ENCODE measurements at regions not wholly inside any gene's neighbourhood (a gene's known extent, or its start where the extent isn't known, plus 50 kb on each side); places are given as distances from the start of the nearest gene placed in this dataset.

DNA sequence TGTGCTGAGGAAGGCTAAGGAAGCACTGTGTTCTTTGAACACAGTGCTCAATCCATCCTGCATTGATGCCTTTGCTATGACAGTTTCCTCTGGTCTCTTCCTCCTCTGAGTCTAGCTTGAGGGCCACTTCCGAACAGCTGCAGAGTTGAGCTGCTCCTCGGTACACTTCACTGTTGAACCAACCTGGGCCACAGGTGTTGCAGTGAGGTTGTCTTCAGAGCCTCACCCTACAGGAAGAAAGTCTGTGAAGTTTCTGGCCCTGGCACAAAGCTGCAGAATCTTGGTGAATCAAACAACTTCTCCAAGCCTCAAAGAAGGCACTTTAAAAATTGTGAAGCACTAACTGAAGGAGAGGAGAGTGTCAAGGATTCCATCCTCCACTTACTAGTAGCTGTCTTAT is 394.0 kb downstream of the KCNRG start:
- no TSS peak for BruUV-seq (replicated peaks)

GRCh38 chr13:50410921-50411746 is 395.9 kb downstream of the KCNRG start:
- intact Hi-C loops (cut with micrococcal nuclease; ENCODE audit: unreplicated experiment): no loop called here
- Histone ChIP-seq H3K36me3 (ENCODE audit: insufficient read depth, low read length, poor library complexity, severe bottlenecking) (no peaks in the 10 kb centered on the region), H3K27ac (ENCODE audit: low read depth, low read length, poor library complexity, severe bottlenecking) (no peak overlapping the region), H3K4me3 (ENCODE audit: low read depth, low read length, poor library complexity, severe bottlenecking) (no peak overlapping the region), H3K27me3 (replicated peaks; ENCODE audit: insufficient read depth, low read depth, low read length, poor library complexity) (no peaks in the 10 kb centered on the region), H3K4me1 (ENCODE audit: insufficient read depth, low read length, poor library complexity, severe bottlenecking) (no peaks in the 10 kb centered on the region), H3K9me3 (ENCODE audit: low read depth, low read length, poor library complexity, severe bottlenecking) (no peaks in the 10 kb centered on the region)
- BruUV-seq (replicated peaks): no TSS peak
- POLR2A ChIA-PET (ENCODE audit: low non-redundant PET): no interaction called here
- CTCF ChIA-PET: no interaction called here
- TF ChIP-seq, protein P1, sequence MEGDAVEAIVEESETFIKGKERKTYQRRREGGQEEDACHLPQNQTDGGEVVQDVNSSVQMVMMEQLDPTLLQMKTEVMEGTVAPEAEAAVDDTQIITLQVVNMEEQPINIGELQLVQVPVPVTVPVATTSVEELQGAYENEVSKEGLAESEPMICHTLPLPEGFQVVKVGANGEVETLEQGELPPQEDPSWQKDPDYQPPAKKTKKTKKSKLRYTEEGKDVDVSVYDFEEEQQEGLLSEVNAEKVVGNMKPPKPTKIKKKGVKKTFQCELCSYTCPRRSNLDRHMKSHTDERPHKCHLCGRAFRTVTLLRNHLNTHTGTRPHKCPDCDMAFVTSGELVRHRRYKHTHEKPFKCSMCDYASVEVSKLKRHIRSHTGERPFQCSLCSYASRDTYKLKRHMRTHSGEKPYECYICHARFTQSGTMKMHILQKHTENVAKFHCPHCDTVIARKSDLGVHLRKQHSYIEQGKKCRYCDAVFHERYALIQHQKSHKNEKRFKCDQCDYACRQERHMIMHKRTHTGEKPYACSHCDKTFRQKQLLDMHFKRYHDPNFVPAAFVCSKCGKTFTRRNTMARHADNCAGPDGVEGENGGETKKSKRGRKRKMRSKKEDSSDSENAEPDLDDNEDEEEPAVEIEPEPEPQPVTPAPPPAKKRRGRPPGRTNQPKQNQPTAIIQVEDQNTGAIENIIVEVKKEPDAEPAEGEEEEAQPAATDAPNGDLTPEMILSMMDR (conservative IDR thresholded peaks at IDR 0.05; ENCODE audit: low read depth, low read length): no peak
- TF ChIP-seq EZH2 (IDR thresholded peaks at IDR 0.05; ENCODE audit: borderline replicate concordance, low read depth, low read length, poor library complexity, severe bottlenecking): no peak
- peak; percentile 31 for DNase-seq (ENCODE audit: low spot score)

More for the DNA sequence above, 394.0 kb downstream of the KCNRG start:
- Histone ChIP-seq H3K4me1 (ENCODE audit: insufficient read depth, low read length, poor library complexity, severe bottlenecking) (no peaks in the 10 kb centered on the region), H3K9me3 (ENCODE audit: low read depth, low read length, poor library complexity, severe bottlenecking) (no peaks in the 10 kb centered on the region), H3K27ac (ENCODE audit: low read depth, low read length, poor library complexity, severe bottlenecking) (no peak overlapping the region), H3K27me3 (replicated peaks; ENCODE audit: insufficient read depth, low read depth, low read length, poor library complexity) (no peaks in the 10 kb centered on the region), H3K4me3 (ENCODE audit: low read depth, low read length, poor library complexity, severe bottlenecking) (no peak overlapping the region), H3K36me3 (ENCODE audit: insufficient read depth, low read length, poor library complexity, severe bottlenecking) (no peaks in the 10 kb centered on the region)
- DNase-seq (ENCODE audit: low spot score): no peak
- TF ChIP-seq, protein P1 (conservative IDR thresholded peaks at IDR 0.05; ENCODE audit: low read depth, low read length): no peak
- no peak for TF ChIP-seq EZH2 (IDR thresholded peaks at IDR 0.05; ENCODE audit: borderline replicate concordance, low read depth, low read length, poor library complexity, severe bottlenecking)
- ChIA-PET POLR2A (ENCODE audit: low non-redundant PET) (no interaction called here), CTCF (no interaction called here)
- intact Hi-C loops (cut with micrococcal nuclease; ENCODE audit: unreplicated experiment): no loop called here

DNA sequence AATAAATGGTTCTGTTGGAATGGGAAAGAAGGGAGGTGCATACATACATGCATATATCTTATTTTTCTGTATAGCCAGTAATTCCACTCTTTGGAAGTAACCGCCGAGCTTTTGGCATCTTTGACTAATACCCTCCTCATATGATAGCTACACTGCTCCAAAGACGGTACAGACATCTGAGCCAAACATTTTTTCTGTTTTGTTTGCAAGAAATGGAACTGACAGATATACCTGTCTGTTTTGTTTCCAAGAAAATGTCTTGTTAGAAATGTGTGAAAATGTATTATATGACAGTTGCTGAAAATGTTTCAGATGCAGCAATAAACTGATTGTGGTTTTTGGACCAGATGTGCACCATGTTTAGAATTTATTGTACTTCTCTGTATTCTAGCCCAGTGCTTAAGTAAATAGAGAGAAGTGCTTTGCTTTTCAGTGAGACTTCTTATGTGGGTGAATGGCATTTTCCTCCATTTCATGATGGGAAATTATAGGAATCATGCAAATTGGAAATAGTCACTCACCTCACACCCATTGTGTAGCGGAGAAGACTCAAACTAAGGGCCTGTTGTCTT is 396.9 kb downstream of the KCNRG start:
- Histone ChIP-seq H3K27ac (ENCODE audit: low read depth, low read length, poor library complexity, severe bottlenecking) (no peak overlapping the region), H3K36me3 (ENCODE audit: insufficient read depth, low read length, poor library complexity, severe bottlenecking) (no peaks in the 10 kb centered on the region), H3K9me3 (ENCODE audit: low read depth, low read length, poor library complexity, severe bottlenecking) (no peaks in the 10 kb centered on the region), H3K4me1 (ENCODE audit: insufficient read depth, low read length, poor library complexity, severe bottlenecking) (no peaks in the 10 kb centered on the region), H3K27me3 (replicated peaks; ENCODE audit: insufficient read depth, low read depth, low read length, poor library complexity) (no peaks in the 10 kb centered on the region), H3K4me3 (ENCODE audit: low read depth, low read length, poor library complexity, severe bottlenecking) (no peak overlapping the region)
- no TSS peak for BruUV-seq (replicated peaks)
- TF ChIP-seq EZH2 (IDR thresholded peaks at IDR 0.05; ENCODE audit: borderline replicate concordance, low read depth, low read length, poor library complexity, severe bottlenecking): no peak
- TF ChIP-seq, protein P1 (conservative IDR thresholded peaks at IDR 0.05; ENCODE audit: low read depth, low read length): no peak
- CTCF ChIA-PET: no interaction called here
- POLR2A ChIA-PET (ENCODE audit: low non-redundant PET): no interaction called here
- intact Hi-C loops (cut with micrococcal nuclease; ENCODE audit: unreplicated experiment): no loop called here
- DNase-seq (ENCODE audit: low spot score): no peak
